Tibial artery (tissue), 4 donors: ENCODE measurements at regions not wholly inside any gene's neighbourhood (a gene's known extent, or its start where the extent isn't known, plus 50 kb on each side); places are given as distances from the start of the nearest gene placed in this dataset.

Experiments used
- DNase-seq, 2 donors: peaks; one replicate each; pipeline ENCODE4 v3.0.0-alpha.2; 2019
- H3K27ac ChIP-seq, 2 donors: fragments of 200-600 bp; sonication (generic) in 1 of 2; 1 replicate in 1 of 2; 2 replicates in 1 of 2; pipeline ENCODE4 v1.5.1; 2018 to 2019; ENCODE audit warnings: mild to moderate bottlenecking in 1 of 2
- H3K27me3 ChIP-seq, 2 donors: fragments of 200-600 bp; sonication (generic) in 1 of 2; one replicate each; pipeline versions ENCODE4 v1.5.1 to v1.6.0; 2016 to 2019
- H3K36me3 ChIP-seq, 3 donors: fragments of 200-600 bp; sonication (generic) in 2 of 3; one replicate each; pipeline ENCODE4 v1.5.1; 2016 to 2019; ENCODE audit warnings: mild to moderate bottlenecking in 2 of 3
- H3K4me1 ChIP-seq, 4 donors: fragments of 200-600 bp; sonication (generic) in 2 of 4; 1 replicate in 3 of 4; 2 replicates in 1 of 4; pipeline ENCODE4 v1.5.1; 2016 to 2019
- H3K4me3 ChIP-seq, 2 donors: fragments of 200-600 bp; sonication (generic) in 1 of 2; 1 replicate in 1 of 2; 2 replicates in 1 of 2; pipeline ENCODE4 v1.5.1; 2018 to 2019; ENCODE audit warnings: mild to moderate bottlenecking in 2 of 2
- H3K9me3 ChIP-seq, 3 donors: fragments of 200-600 bp; sonication (generic) in 1 of 3; one replicate each; pipeline ENCODE4 v1.5.1; 2016 to 2019
- CTCF ChIP-seq, 2 experiments: fragments of 200-600 bp in 1 of 2; fragments of 450-650 bp in 1 of 2; IDR thresholded peaks; one replicate each; pipeline ENCODE4 v1.5.1; 2017 to 2019; ENCODE audit warnings: antibody characterized with exemption in 2 of 2, mild to moderate bottlenecking in 1 of 2, moderate library complexity in 1 of 2
- intact Hi-C: fragments of 100-400 bp; cut with DNase I; formaldehyde crosslinking; loops from one replicate; pipeline ENCODE4 v1.15.0; 2023; ENCODE audit warnings: low total_unique reads

- Histone ChIP-seq H3K4me3 (no peak overlapping the region), H3K9me3 (no peaks in the 10 kb centered on the region), H3K27me3 (no peaks in the 10 kb centered on the region), H3K4me1 (no peaks in the 10 kb centered on the region), H3K36me3 (no peaks in the 10 kb centered on the region), H3K27ac (no peak overlapping the region)
- intact Hi-C loops, result no loop called here
- no peak for DNase-seq
- no peak for TF ChIP-seq CTCF (IDR thresholded peaks at IDR 0.05)
These were observed 75.9 kb upstream of the GHITM start for GRCh38 chr10:84063440-84063839.

GRCh38 chr10:84065804-84066601 lies 73.3 kb upstream of the GHITM start:
- TF ChIP-seq CTCF (IDR thresholded peaks at IDR 0.05), result no peak
- no peaks in the 10 kb centered on the region for H3K36me3 ChIP-seq
- H3K9me3 ChIP-seq, result no peaks in the 10 kb centered on the region
- no peak overlapping the region for H3K27ac ChIP-seq
- H3K4me1 ChIP-seq, result no peaks in the 10 kb centered on the region
- intact Hi-C loops, result no loop called here
- H3K27me3 ChIP-seq, result no peaks in the 10 kb centered on the region
- H3K4me3 ChIP-seq, result no peak overlapping the region
- DNase-seq, result no peak

GRCh38 chr10:84074521-84074920 lies 64.8 kb upstream of the GHITM start:
- DNase-seq, result no peak
- intact Hi-C loops, result no loop called here
- no peaks in the 10 kb centered on the region for H3K36me3 ChIP-seq
- H3K9me3 ChIP-seq, result no peaks in the 10 kb centered on the region
- no peak for TF ChIP-seq CTCF (IDR thresholded peaks at IDR 0.05)
- H3K27ac ChIP-seq, result no peak overlapping the region
- no peaks in the 10 kb centered on the region for H3K27me3 ChIP-seq
- H3K4me1 ChIP-seq, result no peaks in the 10 kb centered on the region
- H3K4me3 ChIP-seq, result no peak overlapping the region

GRCh38 chr10:84075226-84076046 lies 63.9 kb upstream of the GHITM start:
- no peak overlapping the region for H3K4me3 ChIP-seq
- H3K9me3 ChIP-seq, result no peaks in the 10 kb centered on the region
- H3K27ac ChIP-seq, result no peak overlapping the region
- intact Hi-C loops, result no loop called here
- H3K4me1 ChIP-seq, result no peaks in the 10 kb centered on the region
- no peak for TF ChIP-seq CTCF (IDR thresholded peaks at IDR 0.05)
- no peaks in the 10 kb centered on the region for H3K27me3 ChIP-seq
- no peak for DNase-seq
- no peaks in the 10 kb centered on the region for H3K36me3 ChIP-seq

- no peaks in the 10 kb centered on the region for H3K4me1 ChIP-seq
- H3K4me3 ChIP-seq, result no peak overlapping the region
- TF ChIP-seq CTCF (IDR thresholded peaks at IDR 0.05), result no peak
- DNase-seq, result no peak
- H3K36me3 ChIP-seq, result no peaks in the 10 kb centered on the region
- H3K9me3 ChIP-seq, result no peaks in the 10 kb centered on the region
- no peaks in the 10 kb centered on the region for H3K27me3 ChIP-seq
- no peak overlapping the region for H3K27ac ChIP-seq
- intact Hi-C loops, result no loop called here
These were observed 63.3 kb upstream of the GHITM start for GRCh38 chr10:84076047-84076388.
